GM19193 (cell line): ENCODE measurements at regions not wholly inside any gene's neighbourhood (a gene's known extent, or its start where the extent isn't known, plus 50 kb on each side); places are given as distances from the start of the nearest gene placed in this dataset.

Experiments used
- POLR2A ChIP-seq: IDR thresholded peaks from 4 replicates; pipeline ENCODE4 v1.6.1; 2011; ENCODE audit not compliant: insufficient read depth, insufficient read length; ENCODE audit errors: extremely low read depth

GRCh38 chr12:127830730-127831129, 436.2 kb upstream of the TMEM132C start:
- no peak for TF ChIP-seq POLR2A

DNA sequence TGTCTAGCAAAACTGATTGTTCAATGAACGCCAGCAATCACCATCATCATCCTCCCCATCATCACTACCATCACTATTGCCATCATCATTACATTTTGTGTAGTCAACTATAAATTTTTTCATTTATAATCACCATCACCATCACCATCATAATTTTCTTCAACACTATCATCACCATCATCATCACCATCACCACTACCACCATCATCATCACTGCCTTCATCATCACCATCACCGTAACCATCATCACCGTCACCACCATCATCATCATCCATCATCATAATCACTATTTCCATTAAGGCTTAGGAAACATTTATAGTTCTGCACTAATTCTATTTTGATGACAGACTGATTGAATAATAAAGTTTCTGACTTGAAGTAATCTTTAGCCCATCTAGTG, 434.8 kb upstream of the TMEM132C start:
- no peak for TF ChIP-seq POLR2A

DNA sequence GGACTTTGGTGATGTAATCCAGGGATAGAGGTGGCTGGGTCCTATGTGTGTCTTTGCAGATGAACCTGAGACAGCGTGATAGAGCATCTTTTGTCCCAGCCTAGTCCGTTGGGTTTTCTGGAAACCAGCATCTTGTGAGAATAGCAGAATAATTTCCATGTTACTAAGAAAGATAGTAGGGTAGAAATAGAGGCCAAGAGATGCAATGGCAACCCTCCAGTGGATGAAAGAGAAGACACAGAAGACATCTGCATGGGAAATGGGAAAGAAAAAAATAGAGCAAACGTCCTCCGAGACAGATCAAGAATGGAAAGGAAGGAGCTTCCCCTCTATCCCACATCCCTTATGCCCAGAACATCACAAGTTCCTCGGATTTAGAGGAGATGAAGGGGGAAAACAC, 409.3 kb upstream of the TMEM132C start:
- TF ChIP-seq POLR2A = no peak

GRCh38 chr12:127860536-127860935, 406.4 kb upstream of the TMEM132C start:
- TF ChIP-seq POLR2A = no peak

- TF ChIP-seq POLR2A = no peak
Measured at GRCh38 chr12:127861406-127861805, 405.6 kb upstream of the TMEM132C start.

- TF ChIP-seq POLR2A = no peak
Measured at GRCh38 chr12:127873306-127873705, 393.7 kb upstream of the TMEM132C start.

- no peak for TF ChIP-seq POLR2A
Measured at GRCh38 chr12:127881371-127882140, 385.4 kb upstream of the TMEM132C start.

GRCh38 chr12:127883013-127883412, 384.0 kb upstream of the TMEM132C start:
- TF ChIP-seq POLR2A = no peak

DNA sequence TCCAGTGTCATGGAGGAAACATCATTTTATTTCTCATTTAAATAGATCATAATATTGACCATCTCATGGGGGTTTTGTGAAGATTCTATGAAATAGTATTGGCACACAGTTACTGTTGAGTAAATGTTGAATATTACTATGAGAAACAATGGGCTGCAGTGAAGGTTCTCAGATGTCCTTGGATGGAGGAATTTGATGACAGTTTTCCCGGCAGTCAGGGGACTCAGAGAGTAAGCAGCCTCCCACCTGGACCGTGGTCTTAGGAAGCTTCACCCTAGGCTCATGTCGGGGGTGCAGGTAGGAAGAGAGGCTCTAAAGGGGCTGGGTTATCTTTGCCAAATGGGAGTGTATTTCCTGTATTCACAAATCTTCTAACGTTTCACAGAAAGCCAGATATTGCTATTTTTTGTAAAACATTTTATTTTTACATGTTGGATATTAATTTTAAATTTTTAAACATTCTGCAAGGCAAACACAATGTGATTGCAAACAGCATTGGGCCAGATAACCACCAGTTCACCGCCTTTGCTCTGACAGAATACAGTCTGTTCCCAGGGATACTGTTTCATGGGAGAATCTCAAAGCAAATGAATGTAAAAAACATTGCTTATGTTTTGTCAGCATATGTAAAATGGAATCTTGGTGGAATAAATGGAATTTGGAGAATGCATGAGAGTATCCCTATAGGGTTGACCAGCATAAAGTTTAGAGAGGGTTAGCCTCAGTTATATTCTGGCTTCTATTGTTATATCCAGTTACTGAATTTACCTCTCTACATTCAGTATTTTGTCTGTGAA, 380.8 kb upstream of the TMEM132C start:
- no peak for TF ChIP-seq POLR2A

DNA sequence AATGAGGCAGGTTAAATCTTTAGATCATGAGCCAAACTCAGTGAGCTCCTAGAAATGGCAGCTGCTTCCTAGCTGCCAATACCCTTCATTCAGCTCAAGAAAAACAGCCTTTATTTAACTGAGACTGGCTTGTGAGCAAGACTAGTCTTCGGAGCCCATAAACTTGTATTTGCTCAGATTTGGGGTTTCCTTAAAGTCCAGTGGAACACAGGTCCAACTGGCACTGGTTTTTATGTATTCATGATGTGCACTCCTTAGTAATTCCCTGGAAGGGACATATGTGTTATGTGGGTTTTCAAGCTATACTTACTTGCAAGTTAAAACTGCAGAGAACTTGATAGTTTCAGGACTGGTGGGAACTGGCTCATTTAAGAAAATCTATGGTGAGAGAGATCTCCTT, 380.1 kb upstream of the TMEM132C start:
- no peak for TF ChIP-seq POLR2A

GRCh38 chr12:127888943-127889719, 377.8 kb upstream of the TMEM132C start:
- no peak for TF ChIP-seq POLR2A

DNA sequence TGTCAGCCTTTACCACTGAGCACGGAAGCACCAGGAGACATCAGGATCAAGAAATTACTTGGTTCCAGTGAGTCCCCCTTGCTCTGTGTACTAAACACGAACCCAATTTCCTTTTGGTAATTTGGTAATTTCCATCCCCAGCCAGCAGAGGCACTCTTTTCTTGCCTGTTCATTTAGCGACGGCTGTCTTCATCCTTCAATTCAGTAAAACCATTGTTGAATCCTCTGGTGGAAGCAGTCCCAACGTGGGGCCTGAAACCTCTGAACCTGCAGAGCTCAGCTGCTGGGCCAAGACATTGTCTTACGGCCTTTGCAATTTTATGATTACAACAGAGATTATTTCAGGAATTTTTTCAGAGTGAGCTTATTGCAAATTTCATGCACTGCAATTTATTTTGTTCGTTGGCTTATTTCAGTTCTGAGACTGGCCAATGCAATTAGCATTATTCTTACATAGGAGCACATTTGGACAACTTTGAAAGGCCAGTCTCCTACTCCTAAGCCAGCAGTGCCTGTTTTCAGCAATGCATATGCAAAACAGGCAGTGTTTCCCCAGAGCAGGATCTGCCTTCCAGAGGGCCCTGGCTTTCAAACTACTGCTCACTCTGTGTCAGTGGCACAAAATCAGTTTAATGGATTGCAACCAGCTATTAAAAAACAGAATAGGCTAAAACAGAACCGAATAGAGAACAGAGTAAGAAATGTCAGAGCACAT, 372.9 kb upstream of the TMEM132C start:
- no peak for TF ChIP-seq POLR2A

DNA sequence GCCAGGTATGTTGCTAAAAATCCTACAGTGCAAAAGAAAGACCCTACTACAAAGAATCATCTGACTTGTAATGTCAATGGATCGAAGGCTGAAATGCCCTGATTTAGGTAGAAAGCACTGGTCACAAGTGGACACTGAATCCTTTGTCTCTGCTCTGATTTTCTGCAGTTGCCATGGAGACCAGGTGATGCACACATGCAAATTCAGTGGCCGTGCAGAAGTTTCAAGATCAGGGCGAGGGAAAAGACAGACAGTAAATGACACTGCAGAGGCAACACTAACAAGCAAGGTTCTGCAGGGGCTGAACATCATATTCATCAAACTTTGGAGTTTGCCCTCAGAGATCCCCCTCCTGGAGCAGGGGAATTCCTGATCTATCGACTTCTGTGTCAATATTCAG, 370.3 kb upstream of the TMEM132C start:
- no peak for TF ChIP-seq POLR2A

- TF ChIP-seq POLR2A = no peak
Measured at GRCh38 chr12:127898616-127899015, 368.4 kb upstream of the TMEM132C start.

GRCh38 chr12:127899971-127900370, 367.0 kb upstream of the TMEM132C start:
- TF ChIP-seq POLR2A = no peak
